M059J (cell line): ENCODE measurements at regions not wholly inside any gene's neighbourhood (a gene's known extent, or its start where the extent isn't known, plus 50 kb on each side); places are given as distances from the start of the nearest gene placed in this dataset.
"Not testable (repeated sequence)": the region's sequence is repeated elsewhere in the genome, so short reads cannot be mapped to it uniquely, and the experiment has no call there.

Experiments
- DNase-seq: peaks from one replicate; pipeline ENCODE4 v3.0.0-alpha.2; 2012; ENCODE audit warnings: low read depth

DNA sequence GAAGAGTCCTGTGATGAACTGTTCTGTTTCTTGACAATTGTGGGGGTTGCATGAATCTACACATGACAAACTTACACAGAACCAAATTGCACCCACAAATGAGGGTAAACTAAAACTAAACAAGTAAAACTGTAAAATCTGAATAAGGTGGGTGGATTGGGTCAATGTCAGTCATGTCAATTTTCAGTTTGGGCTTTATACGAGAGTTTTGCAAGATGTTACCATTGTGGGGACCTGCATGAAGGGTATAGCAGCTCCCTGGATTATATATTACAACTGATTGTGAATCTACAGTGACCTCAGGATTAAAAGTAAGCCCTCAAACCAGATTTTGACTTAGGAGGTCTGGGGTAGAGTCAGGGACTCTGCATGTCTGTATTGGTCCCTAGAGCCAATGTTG, 101.5 kb upstream of the LHX5 start:
- no peak for DNase-seq

DNA sequence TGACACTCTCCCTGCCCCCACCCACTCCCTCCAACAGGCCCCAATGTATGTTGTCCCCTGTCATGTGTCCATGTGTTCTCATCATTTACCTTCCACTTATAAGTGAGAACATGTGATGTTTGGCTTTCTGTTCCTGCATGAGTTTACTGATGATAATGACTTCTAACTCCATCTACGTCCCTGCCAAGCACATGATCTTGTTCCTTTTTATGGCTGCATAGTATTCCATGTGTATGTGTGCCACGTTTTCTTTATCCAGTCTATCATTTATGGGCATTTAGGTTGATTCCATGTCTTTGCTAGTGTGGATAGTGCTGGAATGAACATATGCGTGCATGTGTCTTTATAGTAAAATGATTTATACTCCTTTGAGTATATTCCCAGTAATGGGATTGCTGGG, 100.0 kb upstream of the LHX5 start:
- no peak for DNase-seq

DNA sequence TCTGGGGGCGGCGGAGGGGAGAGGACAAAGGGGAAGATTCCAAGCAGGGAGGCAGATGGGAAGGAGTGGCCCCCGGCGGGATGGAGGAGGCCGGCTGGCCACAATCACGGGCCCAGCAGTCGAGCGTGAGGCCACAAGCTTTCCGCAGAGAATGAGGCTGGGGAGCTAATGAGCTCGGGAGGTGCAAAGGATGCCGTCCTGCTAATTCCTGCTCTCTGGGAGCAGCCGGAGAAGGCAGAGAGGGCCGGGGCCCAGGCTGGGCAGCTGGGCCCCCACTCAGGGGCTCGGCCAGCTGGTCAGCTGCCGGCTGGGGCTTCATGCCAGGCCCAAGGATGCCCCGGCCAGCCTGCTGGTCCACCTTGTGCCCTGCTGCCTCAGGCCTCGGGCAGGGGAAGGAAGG, 98.1 kb upstream of the LHX5 start:
- no peak for DNase-seq

DNA sequence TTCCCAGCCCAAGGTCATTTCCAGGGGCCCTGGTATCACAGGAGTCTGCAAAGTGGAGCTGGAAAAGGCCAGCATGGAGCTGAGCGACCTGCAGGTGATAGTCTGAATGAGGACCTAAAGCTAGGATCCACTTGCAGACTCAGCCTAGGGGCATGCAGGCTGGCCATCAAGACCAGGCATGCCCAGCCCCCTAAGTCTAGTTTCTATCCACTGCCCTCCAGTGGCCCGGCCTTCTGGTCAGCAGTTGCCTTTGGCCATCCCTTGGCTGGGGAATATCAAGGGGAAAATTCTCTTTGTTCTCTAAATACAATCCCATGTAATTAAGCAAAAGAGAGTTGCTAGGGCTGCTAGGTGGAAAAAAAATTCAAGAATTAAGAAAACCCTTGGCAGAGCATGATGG, 96.3 kb upstream of the LHX5 start:
- no peak for DNase-seq

DNA sequence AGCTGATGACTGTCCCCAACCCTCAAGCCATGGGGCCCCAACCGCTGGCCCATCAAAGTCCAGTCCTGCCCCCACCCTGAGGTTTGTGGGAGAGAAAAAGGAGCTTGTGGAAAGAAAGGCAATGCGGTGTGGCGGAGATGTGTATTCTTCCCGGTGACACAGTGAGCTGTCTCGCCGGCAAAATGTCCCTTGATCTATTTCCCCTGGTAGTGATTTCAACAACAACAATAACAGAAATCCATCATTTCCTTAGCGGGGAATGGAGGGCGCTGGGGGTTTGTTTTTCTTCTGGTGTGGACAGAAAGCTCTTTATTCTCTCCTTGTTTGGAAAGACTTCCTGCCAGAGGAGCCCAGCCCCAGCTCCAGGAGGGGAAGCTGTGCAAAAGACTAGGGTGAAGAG, 93.7 kb upstream of the LHX5 start:
- DNase-seq, result no peak

DNA sequence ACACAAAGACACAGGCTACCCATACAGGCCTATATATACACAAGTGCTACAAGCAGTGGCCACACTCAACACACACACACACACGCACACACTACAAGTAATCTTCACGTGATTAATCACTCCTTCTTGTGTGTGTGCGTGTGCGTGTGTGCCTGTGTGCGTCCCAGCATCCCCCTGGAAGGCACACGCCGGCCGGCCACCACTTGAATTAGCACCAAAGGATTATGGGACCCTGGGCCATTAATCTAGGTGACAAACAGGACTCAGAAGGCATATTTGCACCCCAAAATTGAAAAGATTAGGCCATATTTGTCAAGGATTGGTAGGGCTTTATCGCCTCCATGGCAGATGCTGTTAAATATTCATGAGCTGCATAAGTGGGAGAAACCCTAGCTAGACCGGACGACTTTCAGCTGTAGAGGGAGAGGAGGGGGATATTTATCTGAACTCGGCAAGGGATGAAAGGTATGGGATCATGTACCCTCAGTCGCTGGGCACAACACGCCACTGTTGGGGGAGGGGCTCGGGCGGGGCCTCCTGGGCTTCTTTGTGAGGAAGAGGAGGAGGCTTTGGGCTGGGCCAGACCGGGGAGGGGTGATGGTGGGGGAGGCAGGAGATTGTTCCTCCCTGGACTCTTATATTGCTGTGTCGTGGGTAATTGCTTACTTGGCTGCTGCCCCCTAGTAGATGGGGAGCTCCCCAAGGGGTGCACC, 89.6 kb upstream of the LHX5 start:
- DNase-seq, result no peak

DNA sequence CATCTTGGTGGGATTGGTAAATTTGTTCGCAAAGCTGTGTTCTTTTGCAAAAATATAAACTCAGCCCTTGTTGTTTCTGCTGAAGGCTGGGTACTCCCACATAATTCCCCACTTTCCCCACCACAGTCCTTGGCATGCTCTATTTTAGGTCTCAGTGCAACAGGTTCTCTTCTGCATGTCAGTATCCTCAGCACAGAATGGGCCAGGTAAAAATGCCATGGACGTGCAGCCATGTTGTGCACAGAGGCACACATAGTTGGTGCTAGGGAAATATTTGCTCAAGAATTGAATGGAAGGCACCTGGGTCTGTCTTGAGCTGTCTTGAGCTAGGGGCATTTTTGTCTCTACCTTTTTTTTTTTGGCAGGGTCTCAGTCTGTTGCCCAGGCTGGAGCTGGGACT, 87.8 kb upstream of the LHX5 start:
- no peak for DNase-seq

DNA sequence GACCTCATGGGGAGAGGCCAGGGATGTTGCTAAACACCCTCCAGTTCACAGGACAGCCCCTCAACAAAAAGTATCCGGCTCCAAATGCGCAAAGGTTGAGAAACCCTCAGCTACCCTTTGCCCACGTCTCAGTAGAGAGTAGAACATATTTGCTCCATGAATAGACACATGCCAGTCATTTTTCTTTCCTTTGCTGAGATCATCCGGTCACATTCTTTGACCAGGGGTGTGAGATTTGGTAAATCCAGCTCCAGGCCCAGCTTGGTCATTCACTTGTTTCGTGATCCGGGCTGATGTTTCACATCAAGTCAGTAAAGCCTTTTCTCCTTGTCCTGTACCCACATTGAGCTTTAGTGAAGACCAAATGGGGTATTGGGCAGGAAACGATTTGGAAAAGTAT, 83.6 kb upstream of the LHX5 start:
- peak; percentile 66 for DNase-seq

DNA sequence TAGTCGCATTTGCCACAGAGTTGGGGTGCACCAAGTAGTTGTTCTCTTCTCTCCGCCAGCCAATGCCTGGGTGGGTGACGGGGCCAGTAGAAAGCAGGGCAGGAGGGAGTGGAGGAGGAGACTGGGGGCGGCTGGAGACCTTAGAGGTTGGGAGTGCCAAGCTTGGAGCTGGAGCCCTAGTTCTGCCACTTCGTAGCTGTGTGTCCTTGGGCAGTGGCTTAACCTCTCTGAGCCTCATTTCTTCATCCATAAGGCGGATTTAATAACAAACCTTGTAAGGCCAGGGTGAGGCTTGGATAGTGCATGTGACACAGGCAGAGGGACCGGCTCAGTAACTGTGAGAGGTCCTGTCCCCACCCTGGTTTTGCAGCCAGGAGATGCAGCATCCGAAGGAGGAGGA, 81.1 kb upstream of the LHX5 start:
- DNase-seq, result no peak

DNA sequence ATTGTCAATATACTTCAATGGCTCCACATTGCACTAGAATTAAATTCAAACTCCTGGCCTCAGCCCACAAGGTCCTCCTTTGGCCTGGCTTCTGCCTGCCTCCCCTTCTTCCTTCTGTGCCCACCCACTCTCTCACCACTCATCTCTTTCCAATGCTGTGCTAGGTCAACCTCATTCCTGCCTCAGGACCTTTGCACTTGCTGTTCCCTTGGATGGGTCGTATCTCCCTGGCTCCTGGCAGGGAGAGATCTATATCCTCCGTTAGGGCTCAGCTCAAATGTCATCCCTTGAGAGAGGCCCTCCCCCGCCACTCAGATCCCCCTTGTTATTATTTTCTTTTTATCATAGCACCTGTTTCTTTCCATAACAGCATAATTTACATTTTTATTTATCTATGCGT, 79.9 kb upstream of the LHX5 start:
- no peak for DNase-seq

DNA sequence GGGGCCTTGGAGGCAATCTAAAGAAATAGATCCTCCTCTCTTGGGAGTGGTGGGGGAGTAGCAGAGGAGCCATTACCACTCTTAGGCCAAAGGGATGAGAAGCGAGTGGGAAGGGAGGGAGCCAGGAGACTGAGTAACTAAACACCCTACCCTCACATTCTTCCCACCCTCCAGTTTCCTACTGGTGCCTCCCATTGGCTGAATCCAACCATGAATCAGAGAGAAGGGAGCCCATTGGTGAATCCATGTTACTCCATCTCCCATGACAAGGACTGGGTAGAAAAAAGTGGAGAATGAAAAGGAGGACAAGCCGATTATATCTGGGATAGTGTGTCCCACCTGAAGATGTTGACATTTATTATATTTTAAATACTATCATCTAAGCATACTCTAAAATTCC, 76.8 kb upstream of the LHX5 start:
- DNase-seq, result no peak

DNA sequence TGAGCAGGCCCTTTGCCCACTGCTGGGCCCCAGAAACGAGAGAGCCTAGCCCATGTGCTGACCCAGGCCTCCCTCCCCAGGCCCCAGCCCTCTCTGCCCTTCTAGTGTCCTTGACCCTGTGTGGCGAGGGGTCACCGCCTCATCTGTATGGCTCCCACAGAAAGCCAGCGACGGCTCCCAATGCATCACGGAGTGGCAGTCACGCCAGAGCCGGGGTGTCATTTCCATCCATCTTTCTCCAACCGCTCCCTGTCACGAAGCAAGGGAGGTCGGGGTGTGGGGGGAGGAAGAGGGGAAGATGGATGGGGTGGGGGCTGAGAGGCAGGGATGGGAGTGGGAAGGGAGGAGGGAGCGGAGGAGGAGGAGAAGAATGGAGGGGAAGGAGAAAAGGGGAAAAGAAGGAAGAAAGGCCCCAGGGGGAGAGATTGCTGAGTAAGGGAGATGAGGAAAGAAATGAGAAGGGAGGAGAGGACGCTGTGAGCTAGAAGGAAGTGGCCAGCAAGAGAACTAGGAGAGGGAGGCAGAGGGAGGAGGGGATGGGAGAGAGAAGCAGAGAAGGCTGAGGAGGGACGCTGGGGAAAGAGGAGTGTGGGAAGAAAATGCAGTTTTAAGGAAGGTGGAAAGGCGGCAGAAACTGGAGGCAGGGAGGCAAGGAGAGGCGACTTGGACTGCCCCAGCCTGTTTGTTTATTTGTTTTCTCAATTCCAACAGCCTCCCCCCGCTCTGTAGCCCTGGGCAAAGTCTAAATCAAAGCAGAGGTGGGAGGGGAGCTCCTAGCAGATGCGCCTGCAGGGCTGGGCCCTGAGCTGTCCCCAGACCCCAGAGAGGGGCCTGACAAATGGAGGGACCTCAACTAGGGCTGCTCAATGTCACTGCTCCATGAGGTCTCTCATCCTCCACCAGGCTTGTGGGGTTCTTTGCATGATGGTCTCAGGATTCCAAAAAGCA, 75.5 kb upstream of the LHX5 start:
- DNase-seq, result no peak

DNA sequence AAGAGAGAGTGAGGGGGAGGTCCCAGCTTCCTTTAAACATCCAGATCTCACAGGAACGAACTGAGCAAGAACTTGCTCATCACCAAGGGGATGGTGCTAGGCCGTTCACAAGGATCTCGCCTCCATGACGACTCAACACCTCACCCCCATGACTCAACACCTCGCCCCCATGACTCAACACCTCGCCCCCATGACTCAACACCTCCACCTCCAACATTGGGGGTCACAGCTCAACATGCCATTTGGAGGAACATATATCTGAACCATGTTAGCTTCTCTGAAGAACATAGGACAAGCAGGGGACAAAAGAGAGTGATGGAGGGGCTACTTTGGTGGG, 66.0 kb upstream of the LHX5 start:
- peak; percentile 34 for DNase-seq

DNA sequence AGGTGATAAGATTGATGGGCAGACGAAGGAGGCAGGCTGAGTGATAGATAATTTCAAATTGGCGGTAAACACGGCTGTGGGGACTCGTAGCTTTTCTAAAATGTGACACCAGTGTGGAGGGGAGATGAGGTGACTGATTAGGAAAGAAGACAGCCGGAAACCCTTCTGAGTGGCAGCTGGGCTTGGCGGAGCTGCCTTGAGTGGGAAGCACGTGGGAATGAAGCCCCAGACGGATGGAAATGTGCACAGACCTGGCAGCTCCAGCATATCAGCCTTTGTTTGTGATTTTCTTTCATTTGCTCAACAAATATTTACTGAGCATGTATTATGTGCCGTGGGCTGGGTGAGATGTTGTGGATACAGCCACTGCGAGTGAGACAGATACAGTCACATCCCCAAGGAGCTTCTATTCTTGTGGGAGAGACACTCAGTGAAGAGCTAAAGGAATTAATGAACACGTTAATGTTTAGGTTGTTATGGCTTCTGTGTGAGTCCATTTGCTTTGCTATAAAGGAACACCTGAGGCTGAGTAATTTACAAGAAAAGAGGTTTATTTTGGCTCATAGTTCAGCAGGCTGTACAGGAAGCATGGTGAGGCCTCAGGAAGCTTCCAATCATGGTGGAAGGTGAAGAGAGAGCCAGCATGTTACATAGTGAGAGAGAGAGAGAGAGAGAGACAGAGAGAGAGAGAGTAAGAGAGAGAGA, 65.5 kb upstream of the LHX5 start:
- DNase-seq, result no peak

DNA sequence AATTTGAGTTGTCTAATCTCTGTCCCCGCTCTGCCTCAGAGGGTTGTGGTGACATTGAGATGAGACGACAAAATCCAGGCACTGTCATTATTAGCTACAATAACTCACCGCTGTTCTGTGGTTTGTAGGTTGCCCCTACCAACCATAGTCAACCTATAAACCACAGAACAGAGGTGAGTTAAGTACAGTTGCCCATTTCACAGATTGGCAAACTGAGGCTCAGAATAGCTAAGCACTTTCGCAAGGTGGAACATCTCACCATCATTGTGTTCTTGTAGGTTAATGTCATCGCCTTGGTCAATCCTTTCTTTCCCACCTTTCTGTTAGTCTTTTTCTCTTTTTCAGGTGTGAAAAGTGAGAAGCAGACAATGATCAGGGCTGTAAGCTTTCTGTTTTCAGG, 63.4 kb upstream of the LHX5 start:
- no peak for DNase-seq

DNA sequence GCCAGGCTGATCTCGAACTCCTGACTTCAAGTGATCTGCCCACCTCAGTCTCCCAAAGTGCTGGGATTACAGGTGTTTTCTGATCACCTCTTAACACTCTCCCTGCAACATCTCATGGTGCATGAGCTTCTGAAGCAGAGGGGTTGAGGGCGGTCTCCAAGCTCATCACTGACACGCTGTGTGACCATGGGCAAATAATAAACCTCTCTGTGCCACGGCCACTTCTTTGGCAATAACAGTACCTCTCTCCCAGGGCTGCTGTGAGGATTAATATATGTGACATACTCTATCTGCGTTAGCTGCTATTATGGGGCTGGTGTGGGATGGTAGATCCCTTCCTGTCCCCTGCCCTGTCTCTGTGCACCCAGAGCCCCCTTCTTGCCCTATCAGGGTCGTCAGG, 62.9 kb upstream of the LHX5 start:
- DNase-seq, result no peak

DNA sequence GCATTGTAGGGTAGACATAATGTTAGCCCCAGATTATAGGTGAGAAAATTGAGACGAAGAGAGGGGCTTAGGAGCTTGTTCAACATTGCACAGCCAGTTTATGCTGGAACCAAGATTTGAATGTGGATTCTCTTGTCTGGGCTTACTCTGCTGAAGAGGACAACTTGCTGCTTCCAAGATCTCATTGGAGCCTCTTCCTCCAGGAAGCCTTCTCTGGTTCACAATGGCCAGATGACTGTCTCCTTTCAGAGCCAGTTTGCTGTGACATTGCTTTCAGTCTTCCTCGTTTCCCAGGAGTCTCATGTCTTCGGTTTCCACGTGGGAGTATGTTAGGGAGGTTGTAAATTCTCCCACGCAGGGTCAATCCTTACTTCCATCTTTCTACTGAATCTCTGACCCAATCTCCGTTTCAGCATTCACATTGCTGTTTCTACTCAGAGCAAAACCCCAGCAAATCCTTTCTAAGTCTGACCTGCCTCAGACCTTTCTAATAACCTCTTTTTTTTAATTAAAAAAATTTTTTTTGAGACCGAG, 62.2 kb upstream of the LHX5 start:
- DNase-seq, result no peak

DNA sequence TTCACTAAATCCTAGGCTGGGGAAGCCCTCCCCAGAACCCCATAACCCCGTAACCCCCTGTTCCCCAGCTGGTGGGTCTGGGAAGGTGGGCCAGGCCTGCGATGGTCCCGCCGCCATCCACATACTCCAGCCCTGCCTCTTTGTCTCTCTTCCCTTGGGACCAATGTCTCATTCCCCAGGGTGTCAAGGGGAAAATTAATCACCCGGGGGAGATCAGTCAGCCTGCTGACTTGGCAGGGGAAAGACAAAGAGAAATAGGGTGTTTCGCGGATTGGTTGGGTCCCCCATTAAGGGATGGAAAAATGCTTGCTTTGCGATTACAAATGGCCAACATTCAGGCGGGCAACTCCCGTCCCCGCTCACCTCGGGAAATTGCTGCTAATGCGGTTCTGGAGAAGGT, 60.6 kb upstream of the LHX5 start:
- no peak for DNase-seq

DNA sequence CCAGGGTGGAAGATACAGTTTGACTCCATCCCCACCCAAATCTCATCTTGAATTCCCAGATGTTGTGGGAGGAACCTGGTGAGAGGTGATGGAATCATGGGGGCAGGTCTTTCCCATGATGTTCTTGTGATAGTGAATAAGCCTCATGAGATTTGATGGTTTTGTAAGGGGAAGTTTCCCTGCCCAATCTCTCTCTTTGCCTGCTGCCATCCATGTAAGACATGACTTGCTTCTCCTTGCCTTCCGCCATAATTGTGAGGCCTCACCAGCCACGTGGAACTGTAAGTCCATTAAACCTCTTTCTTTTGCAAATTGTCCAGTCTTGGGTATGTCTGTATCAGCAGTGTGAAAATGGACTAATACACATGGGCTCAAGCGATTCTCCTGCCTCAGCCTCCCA, 59.4 kb upstream of the LHX5 start:
- DNase-seq, result not testable (repeated sequence)

DNA sequence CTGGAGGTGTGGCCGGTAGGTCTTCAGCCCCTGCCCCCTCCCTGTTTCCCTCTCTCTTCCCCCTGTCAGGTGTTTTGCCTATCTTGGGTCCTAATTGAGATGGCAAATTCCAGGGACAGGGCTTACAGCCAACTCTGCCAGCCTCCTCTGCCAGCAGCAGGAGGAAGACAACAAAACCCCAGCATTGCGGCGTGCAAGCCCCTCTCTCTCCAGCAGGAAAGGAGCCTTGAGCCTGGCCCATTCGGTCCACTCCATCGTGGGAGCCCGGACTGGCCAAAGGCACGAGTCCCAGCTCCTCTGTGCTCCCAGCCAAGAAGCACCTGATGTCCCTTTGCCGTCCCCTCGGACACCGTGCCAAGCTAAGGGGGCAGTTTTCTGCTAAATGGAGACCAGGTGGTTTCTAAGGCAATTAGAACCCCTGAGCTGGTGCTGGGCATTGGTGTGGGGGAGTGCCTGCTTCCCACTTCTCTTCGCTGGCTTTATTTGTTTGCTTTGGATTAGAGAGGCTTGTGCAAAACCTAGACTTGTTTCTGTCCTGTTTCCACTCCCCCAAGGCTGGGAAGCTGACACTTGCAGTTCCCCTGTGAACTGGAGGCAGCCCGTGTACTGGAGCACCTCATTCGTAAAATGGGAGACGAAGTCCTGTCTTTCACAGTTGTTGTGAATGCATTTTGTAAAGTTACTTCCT, 57.1 kb upstream of the LHX5 start:
- DNase-seq, result no peak

DNA sequence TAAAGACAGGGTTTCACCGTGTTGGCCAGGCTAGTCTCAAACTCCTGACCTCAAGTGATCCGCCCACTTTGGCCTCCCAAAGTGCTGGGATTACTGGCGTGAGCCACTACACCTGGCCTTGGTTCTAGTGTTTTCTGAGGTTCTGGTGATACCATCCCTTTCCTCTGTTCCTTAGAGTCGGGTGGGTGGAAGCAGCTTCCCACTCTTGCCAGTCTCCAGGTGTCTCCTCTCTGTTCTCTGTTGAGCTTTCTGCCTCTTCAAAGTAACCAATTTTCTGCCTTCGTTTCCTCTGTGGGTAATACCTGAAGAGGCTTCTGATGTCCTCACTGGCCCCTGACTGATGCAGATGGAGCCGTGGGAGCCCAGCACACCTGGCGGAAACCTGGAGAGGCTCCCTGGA, 53.4 kb upstream of the LHX5 start:
- DNase-seq, result no peak

DNA sequence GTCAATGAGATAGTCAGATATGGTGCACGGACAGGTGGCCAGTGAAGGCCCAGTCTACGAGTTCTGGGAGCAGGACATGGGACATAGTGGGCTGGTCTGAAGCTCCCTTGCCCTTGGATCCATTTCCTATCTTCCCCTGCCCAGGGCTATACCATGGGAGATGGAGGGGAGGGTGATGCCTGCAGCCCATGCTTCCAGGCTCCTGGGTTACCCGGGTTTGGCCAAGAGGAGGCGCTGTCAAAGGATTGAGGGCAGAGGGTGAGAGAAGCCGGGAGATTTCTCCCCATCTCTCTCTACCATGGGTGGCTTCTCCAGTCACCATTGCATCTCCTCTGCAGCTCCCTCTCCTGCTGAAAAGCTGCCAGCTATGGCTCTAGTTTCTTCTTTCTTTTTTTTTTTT, 52.8 kb upstream of the LHX5 start:
- DNase-seq, result no peak
